ENCODE measurements at regions not wholly inside any gene's neighbourhood (a gene's known extent, or its start where the extent isn't known, plus 50 kb on each side); places are given as distances from the start of the nearest gene placed in this dataset.

DNA sequence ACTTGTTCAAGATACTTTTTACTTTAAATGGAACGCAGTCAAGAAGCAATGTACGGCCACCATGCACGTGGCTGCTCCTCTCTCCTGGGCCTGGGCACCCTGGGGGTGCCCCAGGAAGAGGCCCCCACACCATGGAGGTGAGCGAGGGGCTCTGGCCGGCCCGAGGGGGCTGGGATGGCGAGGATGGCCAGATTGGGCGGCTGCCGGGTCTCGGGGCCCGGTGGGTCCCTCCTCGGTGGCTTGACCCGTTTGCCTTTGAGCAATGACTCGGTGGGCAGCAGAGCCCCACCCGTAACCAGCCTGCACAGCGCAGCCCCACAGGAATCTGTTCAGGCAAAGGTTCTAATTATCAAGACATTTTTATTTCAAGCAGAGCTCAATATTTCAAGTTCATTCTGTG, 167.4 kb downstream of the BRD1 start:
- WGBS, 2 donors: 79 to 89% methylated on average over 16 of the region's 16 CpGs
- peak; percentile 52 for DNase-seq
- Histone ChIP-seq H3K27me3 (peaks cover 4 to 61% (median 10%) of the 10 kb centered on the region in 3 donors), H3K4me1 (no peaks in the 10 kb centered on the region), H3K36me3 (no peaks in the 10 kb centered on the region), H3K27ac (no peak overlapping the region), H3K4me3 (no peak overlapping the region), H3K9me3 (no peaks in the 10 kb centered on the region)
- intact Hi-C loops (cut with DNase I): no loop called here
- TF ChIP-seq EP300 (IDR thresholded peaks at IDR 0.05): no peak
- no peak for TF ChIP-seq POLR2A (IDR thresholded peaks at IDR 0.05)
- no peak for TF ChIP-seq CTCF (IDR thresholded peaks at IDR 0.05)
- TF ChIP-seq POLR2AphosphoS5 (IDR thresholded peaks at IDR 0.05): no peak

- 79 to 88% methylated on average over 19 of the region's 19 CpGs for WGBS, 2 donors
- Histone ChIP-seq H3K27ac (no peak overlapping the region), H3K9me3 (no peaks in the 10 kb centered on the region), H3K4me1 (no peaks in the 10 kb centered on the region), H3K4me3 (no peak overlapping the region), H3K36me3 (no peaks in the 10 kb centered on the region), H3K27me3 (peaks cover 4 to 58% (median 10%) of the 10 kb centered on the region in 3 donors)
- no peak for DNase-seq
- TF ChIP-seq POLR2AphosphoS5 (IDR thresholded peaks at IDR 0.05) (no peak), EP300 (IDR thresholded peaks at IDR 0.05) (no peak), CTCF (IDR thresholded peaks at IDR 0.05) (no peak), POLR2A (IDR thresholded peaks at IDR 0.05) (no peak)
- intact Hi-C loops (cut with DNase I): no loop called here
Measured at GRCh38 chr22:49659924-49660315, 167.8 kb downstream of the BRD1 start.

DNA sequence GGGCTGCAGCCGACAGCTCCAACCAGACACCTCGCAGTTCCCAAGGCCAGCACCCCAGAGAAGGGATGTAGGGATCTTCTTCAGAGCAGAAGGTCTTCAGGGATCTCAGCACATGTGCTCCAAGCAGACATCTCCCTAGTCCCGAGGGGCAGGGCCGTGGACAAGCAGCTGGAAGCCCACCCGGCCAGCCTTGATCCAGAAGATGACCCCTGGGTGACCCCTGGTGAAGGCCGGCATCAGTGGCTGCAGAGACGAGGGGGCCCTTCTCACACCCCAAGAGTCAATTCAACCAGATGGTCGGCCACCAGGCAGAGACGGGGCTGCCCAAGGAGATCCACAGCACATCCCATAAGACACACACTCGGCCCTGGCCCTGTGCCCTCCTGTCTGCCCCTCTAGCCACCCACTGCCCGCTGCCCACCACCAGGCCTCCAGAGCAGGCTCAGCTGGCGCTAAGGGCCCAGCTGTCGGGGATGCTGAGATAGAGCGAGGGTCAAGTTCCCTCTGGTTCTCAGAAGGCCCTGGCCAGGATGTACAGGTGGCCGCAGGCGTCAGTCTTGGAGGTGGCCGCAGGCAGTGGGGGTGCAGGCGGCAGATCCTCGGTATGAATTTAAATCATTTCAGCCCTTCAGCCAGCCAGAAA, 168.3 kb downstream of the BRD1 start:
- DNase-seq: peak; percentile 44
- no peaks in the 10 kb centered on the region for H3K4me1 ChIP-seq
- TF ChIP-seq POLR2A (IDR thresholded peaks at IDR 0.05): no peak
- H3K27me3 ChIP-seq: peaks cover 4 to 53% (median 6%) of the 10 kb centered on the region in 3 donors
- H3K9me3 ChIP-seq: no peaks in the 10 kb centered on the region
- 71 to 82% methylated on average over 19 of the region's 19 CpGs for WGBS, 2 donors
- H3K36me3 ChIP-seq: no peaks in the 10 kb centered on the region
- no peak overlapping the region for H3K27ac ChIP-seq
- no peak overlapping the region for H3K4me3 ChIP-seq
- intact Hi-C loops (cut with DNase I): no loop called here

- no peaks in the 10 kb centered on the region for H3K4me1 ChIP-seq
- TF ChIP-seq POLR2A (IDR thresholded peaks at IDR 0.05) (no peak), CTCF (IDR thresholded peaks at IDR 0.05) (no peak)
- intact Hi-C loops (cut with DNase I): no loop called here
- no peak overlapping the region for H3K27ac ChIP-seq
- H3K27me3 ChIP-seq: peaks cover 2 to 48% (median 3%) of the 10 kb centered on the region in 3 donors
- 50 to 58% methylated on average over 9 of the region's 9 CpGs for WGBS, 2 donors
- H3K9me3 ChIP-seq: no peaks in the 10 kb centered on the region
- H3K4me3 ChIP-seq: no peak overlapping the region
- no peak for DNase-seq
- no peaks in the 10 kb centered on the region for H3K36me3 ChIP-seq
Measured at GRCh38 chr22:49658902-49659280, 168.8 kb downstream of the BRD1 start.

DNA sequence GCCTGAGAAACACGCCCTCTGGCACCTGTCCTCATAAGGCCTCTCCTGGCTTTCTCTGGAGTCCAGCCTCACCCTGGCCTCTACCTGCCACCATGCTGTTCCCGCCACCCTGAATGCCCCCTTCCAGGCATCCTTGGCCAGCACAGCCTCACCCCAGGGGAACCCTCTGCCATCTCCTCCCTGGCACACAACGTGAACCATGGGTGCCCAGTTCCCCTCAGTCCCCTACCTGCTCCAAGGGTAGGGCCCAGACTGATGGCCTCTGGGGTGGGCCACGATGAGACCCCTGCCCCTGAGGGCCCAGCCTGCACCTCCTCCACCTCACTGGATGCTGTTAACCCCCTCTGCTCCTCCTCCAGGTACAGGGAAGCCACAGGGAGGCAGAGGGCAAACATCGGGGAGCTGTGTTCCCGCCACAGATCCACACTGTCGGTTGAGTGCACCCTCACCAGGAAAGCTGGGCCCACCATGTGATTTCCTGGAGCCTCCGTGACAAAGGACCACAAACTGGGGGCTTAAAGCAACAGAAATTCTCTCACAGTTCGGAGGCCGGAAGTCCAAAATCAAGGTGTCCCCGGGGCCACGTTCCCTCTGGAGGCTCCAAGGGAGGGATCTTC, 169.6 kb downstream of the BRD1 start:
- Histone ChIP-seq H3K27ac (peak overlapping the region in 3 of 4 donors; percentile 12 to 60 (median 34)), H3K36me3 (no peaks in the 10 kb centered on the region), H3K27me3 (peaks cover 0 to 41% (median 2%) of the 10 kb centered on the region in 3 donors), H3K4me3 (no peak overlapping the region), H3K4me1 (no peaks in the 10 kb centered on the region), H3K9me3 (no peaks in the 10 kb centered on the region)
- TF ChIP-seq EP300 (IDR thresholded peaks at IDR 0.05) (no peak), POLR2AphosphoS5 (IDR thresholded peaks at IDR 0.05) (no peak), CTCF (IDR thresholded peaks at IDR 0.05) (no peak), POLR2A (IDR thresholded peaks at IDR 0.05) (no peak)
- peak; percentile 58 for DNase-seq
- intact Hi-C loops (cut with DNase I): no loop called here
- 55 to 70% methylated on average over 12 of the region's 12 CpGs for WGBS, 2 donors
